Vagina (tissue), 2 donors: ENCODE measurements at regions not wholly inside any gene's neighbourhood (a gene's known extent, or its start where the extent isn't known, plus 50 kb on each side); places are given as distances from the start of the nearest gene placed in this dataset.

Experiments
- DNase-seq, 2 donors: peaks; one replicate each; pipeline ENCODE4 v3.0.0-alpha.2; 2017; ENCODE audit errors: extremely low spot score in 2 of 2
- H3K27ac ChIP-seq: fragments of 200-600 bp; sonication (generic); one replicate; pipeline ENCODE4 v1.5.1; 2019
- H3K27me3 ChIP-seq: fragments of 200-600 bp; sonication (generic); one replicate; pipeline ENCODE4 v1.5.1; 2019
- H3K36me3 ChIP-seq, 2 donors: fragments of 200-600 bp; sonication (generic); one replicate each; pipeline ENCODE4 v1.5.1; 2017 to 2019
- H3K4me1 ChIP-seq: fragments of 200-600 bp; sonication (generic); one replicate; pipeline ENCODE4 v1.5.1; 2019
- H3K4me3 ChIP-seq, 2 donors: fragments of 200-600 bp; sonication (generic); 1 replicate in 1 of 2; 2 replicates in 1 of 2; pipeline ENCODE4 v1.5.1; 2016 to 2019
- H3K9me3 ChIP-seq: fragments of 200-600 bp; sonication (generic); one replicate; pipeline ENCODE4 v1.5.1; 2019
- CTCF ChIP-seq, 3 experiments: fragments of 450-650 bp in 2 of 3; fragments of 200-600 bp in 1 of 3; sonication (generic) in 1 of 3; IDR thresholded peaks; one replicate each; pipeline ENCODE4 v1.5.1; 2017 to 2019; ENCODE audit warnings: antibody characterized with exemption in 3 of 3, mild to moderate bottlenecking in 2 of 3, moderate library complexity in 2 of 3
- POLR2A ChIP-seq, 2 donors: fragments of 450-650 bp; IDR thresholded peaks; one replicate each; pipeline ENCODE4 v1.6.1; 2017; ENCODE audit warnings: antibody characterized with exemption in 2 of 2, mild to moderate bottlenecking in 2 of 2, moderate library complexity in 2 of 2
- POLR2AphosphoS5 ChIP-seq, 2 donors: sonication (generic); formaldehyde crosslinking; IDR thresholded peaks; one replicate each; pipeline ENCODE4 v1.9.0; 2017; ENCODE audit warnings: antibody characterized with exemption in 2 of 2, mild to moderate bottlenecking in 2 of 2, low read depth in 1 of 2; ENCODE audit not compliant: insufficient read depth in 1 of 2
- intact Hi-C: fragments of 100-400 bp; cut with DNase I; formaldehyde crosslinking; loops from one replicate; pipeline ENCODE4 v1.15.1; 2023

- Histone ChIP-seq H3K9me3 (no peaks in the 10 kb centered on the region), H3K4me1 (no peaks in the 10 kb centered on the region), H3K27ac (no peak overlapping the region), H3K27me3 (no peaks in the 10 kb centered on the region), H3K36me3 (no peaks in the 10 kb centered on the region), H3K4me3 (no peak overlapping the region)
- intact Hi-C loops: no loop called here
- DNase-seq: no peak
- no peak for TF ChIP-seq POLR2A (IDR thresholded peaks at IDR 0.05)
- TF ChIP-seq POLR2AphosphoS5 (IDR thresholded peaks at IDR 0.05; ENCODE audit: insufficient read depth in 1 of 2, low read depth in 1 of 2): no peak
- no peak for TF ChIP-seq CTCF (IDR thresholded peaks at IDR 0.05)
Measured at GRCh38 chr4:85168234-85168834, 201.8 kb upstream of the WDFY3 start.

GRCh38 chr4:85170241-85170640 lies 203.8 kb upstream of the WDFY3 start:
- no peaks in the 10 kb centered on the region for H3K27me3 ChIP-seq
- no peaks in the 10 kb centered on the region for H3K9me3 ChIP-seq
- H3K4me1 ChIP-seq: no peaks in the 10 kb centered on the region
- no peak overlapping the region for H3K4me3 ChIP-seq
- intact Hi-C loops: no loop called here
- TF ChIP-seq CTCF (IDR thresholded peaks at IDR 0.05): no peak
- no peak for TF ChIP-seq POLR2AphosphoS5 (IDR thresholded peaks at IDR 0.05; ENCODE audit: insufficient read depth in 1 of 2, low read depth in 1 of 2)
- TF ChIP-seq POLR2A (IDR thresholded peaks at IDR 0.05): no peak
- no peak overlapping the region for H3K27ac ChIP-seq
- no peaks in the 10 kb centered on the region for H3K36me3 ChIP-seq
- no peak for DNase-seq

- no peak overlapping the region for H3K4me3 ChIP-seq
- no peaks in the 10 kb centered on the region for H3K36me3 ChIP-seq
- TF ChIP-seq CTCF (IDR thresholded peaks at IDR 0.05) (no peak), POLR2AphosphoS5 (IDR thresholded peaks at IDR 0.05; ENCODE audit: insufficient read depth in 1 of 2, low read depth in 1 of 2) (no peak), POLR2A (IDR thresholded peaks at IDR 0.05) (no peak)
- no peaks in the 10 kb centered on the region for H3K9me3 ChIP-seq
- no peak overlapping the region for H3K27ac ChIP-seq
- no peaks in the 10 kb centered on the region for H3K4me1 ChIP-seq
- no peaks in the 10 kb centered on the region for H3K27me3 ChIP-seq
- DNase-seq: no peak
- intact Hi-C loops: no loop called here
Measured at GRCh38 chr4:85175190-85175589, 208.7 kb upstream of the WDFY3 start.

GRCh38 chr4:85177092-85177491 lies 210.6 kb upstream of the WDFY3 start:
- Histone ChIP-seq H3K27me3 (no peaks in the 10 kb centered on the region), H3K4me1 (no peaks in the 10 kb centered on the region), H3K4me3 (no peak overlapping the region), H3K36me3 (no peaks in the 10 kb centered on the region), H3K9me3 (no peaks in the 10 kb centered on the region), H3K27ac (no peak overlapping the region)
- no peak for TF ChIP-seq CTCF (IDR thresholded peaks at IDR 0.05)
- TF ChIP-seq POLR2A (IDR thresholded peaks at IDR 0.05): no peak
- no peak for TF ChIP-seq POLR2AphosphoS5 (IDR thresholded peaks at IDR 0.05; ENCODE audit: insufficient read depth in 1 of 2, low read depth in 1 of 2)
- intact Hi-C loops: no loop called here
- no peak for DNase-seq

- no peak for DNase-seq
- intact Hi-C loops: no loop called here
- H3K36me3 ChIP-seq: no peaks in the 10 kb centered on the region
- no peaks in the 10 kb centered on the region for H3K4me1 ChIP-seq
- H3K27ac ChIP-seq: no peak overlapping the region
- no peaks in the 10 kb centered on the region for H3K27me3 ChIP-seq
- H3K9me3 ChIP-seq: no peaks in the 10 kb centered on the region
- TF ChIP-seq POLR2A (IDR thresholded peaks at IDR 0.05) (no peak), CTCF (IDR thresholded peaks at IDR 0.05) (no peak), POLR2AphosphoS5 (IDR thresholded peaks at IDR 0.05; ENCODE audit: insufficient read depth in 1 of 2, low read depth in 1 of 2) (no peak)
- no peak overlapping the region for H3K4me3 ChIP-seq
Measured at GRCh38 chr4:85177679-85178078, 211.2 kb upstream of the WDFY3 start.
